ENCODE measurements at regions not wholly inside any gene's neighbourhood (a gene's known extent, or its start where the extent isn't known, plus 50 kb on each side); places are given as distances from the start of the nearest gene placed in this dataset.

- TF ChIP-seq PBX2 (CRISPR knock-in tag; IDR thresholded peaks at IDR 0.05) (no peak), HDAC2 (CRISPR knock-in tag; IDR thresholded peaks at IDR 0.05) (no peak), ATF7 (IDR thresholded peaks at IDR 0.05) (no peak), ATF7 (CRISPR knock-in tag; IDR thresholded peaks at IDR 0.05) (no peak), GABPB1 (CRISPR knock-in tag; IDR thresholded peaks at IDR 0.05) (no peak), MTA1 (CRISPR knock-in tag; IDR thresholded peaks at IDR 0.05; ENCODE audit: borderline replicate concordance) (no peak), KLF11 (CRISPR knock-in tag; IDR thresholded peaks at IDR 0.05) (no peak), HDAC6 (IDR thresholded peaks at IDR 0.05; ENCODE audit: low read depth, low read length) (no peak), ZNF644 (CRISPR knock-in tag; IDR thresholded peaks at IDR 0.05; ENCODE audit: low read depth) (no peak), CTCF (CRISPR knock-in tag; IDR thresholded peaks at IDR 0.05) (no peak)
Observed at GRCh38 chr1:214939180-214939579, 143.4 kb upstream of the KCNK2 start.

All from HepG2 (cell line).